ENCODE measurements at regions not wholly inside any gene's neighbourhood (a gene's known extent, or its start where the extent isn't known, plus 50 kb on each side); places are given as distances from the start of the nearest gene placed in this dataset.

GRCh38 chr9:108665521-108666239 is 190.1 kb downstream of the ACTL7B start:
- Histone ChIP-seq H3K56ac (ENCODE audit: insufficient read length, low read depth, low read length) (no peak overlapping the region), H3K18ac (ENCODE audit: insufficient read length, low read depth, low read length) (no peak overlapping the region), H4K5ac (ENCODE audit: insufficient read length, low read depth, low read length) (no peak overlapping the region), H4K91ac (ENCODE audit: insufficient read length, low read depth, low read length) (no peak overlapping the region), H3K79me1 (ENCODE audit: insufficient read depth, low read depth, low read length, poor library complexity, severe bottlenecking) (no peaks in the 10 kb centered on the region), H2BK20ac (ENCODE audit: low read depth, low read length, poor library complexity, severe bottlenecking) (no peak overlapping the region), H2AFZ (ENCODE audit: low read length) (no peak overlapping the region), H3K9me3 (ENCODE audit: control insufficient read depth, low read depth, low read length) (peaks cover 4% of the 10 kb centered on the region), H3K4me2 (ENCODE audit: insufficient read depth, insufficient read length, low read length) (no peak overlapping the region), H2AK5ac (ENCODE audit: insufficient read length, low read length) (no peak overlapping the region), H4K20me1 (ENCODE audit: control insufficient read depth, insufficient read depth, insufficient read length) (no peaks in the 10 kb centered on the region), H3K4me1 (ENCODE audit: insufficient read depth, low read length) (peaks cover 2% of the 10 kb centered on the region; the same call in 1 of the 2 replicates), H2BK12ac (ENCODE audit: insufficient read length, low read depth, low read length) (no peak overlapping the region), H3K23ac (ENCODE audit: insufficient read length, low read depth, low read length) (no peak overlapping the region), H2BK120ac (ENCODE audit: low read depth, low read length, poor library complexity, severe bottlenecking) (no peak overlapping the region), H4K8ac (replicated peaks; ENCODE audit: insufficient read length, low read depth, low read length) (no peak overlapping the region), H3K23me2 (ENCODE audit: insufficient read length, low read depth, low read length, poor library complexity, severe bottlenecking) (no peaks in the 10 kb centered on the region), H3K14ac (ENCODE audit: insufficient read depth, low read length) (no peak overlapping the region; the same call in 1 of the 2 replicates), H3K27ac (ENCODE audit: insufficient read length, low read depth, low read length) (no peak overlapping the region), H3K4ac (ENCODE audit: low read depth, low read length) (no peak overlapping the region), H2BK5ac (ENCODE audit: insufficient read length, low read length) (no peak overlapping the region), H3T11ph (ENCODE audit: low read length) (no peak overlapping the region), H3K79me2 (ENCODE audit: insufficient read depth, low read length) (no peaks in the 10 kb centered on the region), H2BK15ac (ENCODE audit: low read depth, low read length) (no peak overlapping the region), H3K9ac (ENCODE audit: extremely low read depth, insufficient read length, low read length) (no peak overlapping the region), H3K27me3 (ENCODE audit: insufficient read depth, low read length) (no peaks in the 10 kb centered on the region)
- no peak overlapping the region for H3K27ac Mint-ChIP-seq
- peaks cover 27% of the 10 kb centered on the region in 2 experiments for H3K4me1 Mint-ChIP-seq
- no peak for TF ChIP-seq CTCF (conservative IDR thresholded peaks at IDR 0.05)
- peaks cover 8% of the 10 kb centered on the region for H3K27me3 Mint-ChIP-seq (ENCODE audit: low read depth)
- no peak overlapping the region for H3K4me3 Mint-ChIP-seq
- peaks cover 6 to 16% (median 6%) of the 10 kb centered on the region in 3 experiments for H3K36me3 Mint-ChIP-seq (ENCODE audit: insufficient read depth in 1 of 3, low read depth in 3 of 3)
- no CpG with 5 or more reads among the region's 4 CpGs for WGBS (ENCODE audit: extremely low coverage, insufficient read length, low lambda C conversion rate)
- H3K9me3 Mint-ChIP-seq = peaks cover 11 to 16% of the 10 kb centered on the region in 2 experiments
- no peak for DNase-seq
